SU-DHL-6 (cell line): ENCODE measurements at regions not wholly inside any gene's neighbourhood (a gene's known extent, or its start where the extent isn't known, plus 50 kb on each side); places are given as distances from the start of the nearest gene placed in this dataset.
"Not testable (repeated sequence)": the region's sequence is repeated elsewhere in the genome, so short reads cannot be mapped to it uniquely, and the experiment has no call there.

Source experiments
- H2AFZ ChIP-seq: fragments of 200-600 bp; sonication (generic); 2 replicates; pipeline ENCODE4 v1.6.1; 2014; ENCODE audit warnings: low read depth, mild to moderate bottlenecking, moderate library complexity, mixed read lengths, antibody characterized with exemption, low read length; ENCODE audit not compliant: severe bottlenecking
- H3F3A ChIP-seq: fragments of 200-600 bp; shearing (Covaris generic); 2 replicates; pipeline ENCODE4 v1.6.0; 2016; ENCODE audit warnings: antibody characterized with exemption, mild to moderate bottlenecking; ENCODE audit not compliant: insufficient read depth
- H3K27ac ChIP-seq: fragments of 200-600 bp; sonication (generic); 2 replicates; pipeline ENCODE4 v1.5.1; 2016; ENCODE audit warnings: low read depth, mild to moderate bottlenecking, low read length, moderate library complexity, mixed read lengths
- H3K27me3 ChIP-seq: fragments of 200-600 bp; sonication (generic), shearing (Covaris generic); 2 replicates; pipeline ENCODE4 v1.6.0; 2014; ENCODE audit warnings: mild to moderate bottlenecking, low read length
- H3K36me3 ChIP-seq: fragments of 200-600 bp; sonication (generic); 2 replicates; pipeline ENCODE4 v1.6.1; 2014; ENCODE audit warnings: mild to moderate bottlenecking, low read length, mixed read lengths
- H3K4me2 ChIP-seq: fragments of 300-600, 200-600 bp; shearing (Covaris generic), sonication (generic); 2 replicates; pipeline ENCODE4 v1.6.0; 2014; ENCODE audit warnings: low read length, low read depth, mild to moderate bottlenecking; ENCODE audit not compliant: poor library complexity, severe bottlenecking
- H3K4me3 ChIP-seq: fragments of 200-600 bp; sonication (generic); 2 replicates; pipeline ENCODE4 v1.5.1; 2014; ENCODE audit warnings: antibody characterized with exemption, low read length, mild to moderate bottlenecking, mixed read lengths; ENCODE audit not compliant: insufficient read depth, poor library complexity, severe bottlenecking
- H3K79me2 ChIP-seq: fragments of 200-600 bp; sonication (generic); 2 replicates; pipeline ENCODE4 v1.6.1; 2014; ENCODE audit warnings: mild to moderate bottlenecking, low read length, moderate library complexity; ENCODE audit not compliant: insufficient read depth
- H3K9ac ChIP-seq: fragments of 200-600 bp; sonication (generic); 2 replicates; pipeline ENCODE4 v1.7.0; 2014; ENCODE audit warnings: mild to moderate bottlenecking, low read length
- H3K9me2 ChIP-seq: fragments of 200-600 bp; sonication (generic); replicated peaks from 2 replicates; pipeline ENCODE4 v1.6.1; 2014; ENCODE audit warnings: low read length; ENCODE audit not compliant: insufficient read depth
- H3K9me3 ChIP-seq: fragments of 200-600 bp; sonication (generic); 2 replicates; pipeline ENCODE4 v1.6.1; 2014; ENCODE audit warnings: low read length, mixed read lengths; ENCODE audit not compliant: insufficient read depth
- H4K20me1 ChIP-seq: fragments of 200-600 bp; sonication (generic); 2 replicates; pipeline ENCODE4 v1.6.1; 2014; ENCODE audit warnings: low read depth, mild to moderate bottlenecking, antibody characterized with exemption, low read length, moderate library complexity, mixed read lengths
- CTCF ChIP-seq: fragments of 200-600 bp; sonication (generic); IDR thresholded peaks from one replicate; pipeline ENCODE4 v1.5.1; 2017; ENCODE audit warnings: antibody characterized with exemption, mild to moderate bottlenecking, low read length, moderate library complexity; ENCODE audit not compliant: insufficient read depth, poor library complexity, severe bottlenecking
- EZH2phosphoT487 ChIP-seq: fragments of 200-600 bp; sonication (generic), shearing (Covaris generic); conservative IDR thresholded peaks from 2 replicates; pipeline ENCODE4 v1.6.1; 2018; ENCODE audit warnings: mild to moderate bottlenecking, antibody characterized with exemption, low read length, moderate library complexity, mixed read lengths

- Histone ChIP-seq H3K4me2 (no peak overlapping the region), H3F3A (no peaks in the 10 kb centered on the region), H3K4me3 (no peak overlapping the region), H3K27me3 (no peaks in the 10 kb centered on the region), H3K36me3 (no peaks in the 10 kb centered on the region), H3K9me2 (no peaks in the 10 kb centered on the region), H3K79me2 (no peaks in the 10 kb centered on the region), H4K20me1 (no peaks in the 10 kb centered on the region), H3K9me3 (no peaks in the 10 kb centered on the region), H3K9ac (no peak overlapping the region), H3K27ac (no peak overlapping the region), H2AFZ (no peak overlapping the region)
- TF ChIP-seq EZH2phosphoT487 (no peak), CTCF (no peak)
These were observed 431.6 kb downstream of the IRX1 start for GRCh38 chr5:4027088-4027734.

- no peak overlapping the region for H3K4me2 ChIP-seq
- no peaks in the 10 kb centered on the region for H3K9me3 ChIP-seq
These were observed 432.8 kb downstream of the IRX1 start for GRCh38 chr5:4028384-4028783.

GRCh38 chr5:4033546-4033945 is 437.9 kb downstream of the IRX1 start:
- not testable (repeated sequence) for H3K36me3 ChIP-seq, H3K9me2 ChIP-seq, H3K4me3 ChIP-seq, H3K27ac ChIP-seq, H3K4me2 ChIP-seq, H3K79me2 ChIP-seq, H2AFZ ChIP-seq, H3K9me3 ChIP-seq, H3K9ac ChIP-seq, H3F3A ChIP-seq, H3K27me3 ChIP-seq, H4K20me1 ChIP-seq

More at GRCh38 chr5:4028384-4028783, 432.8 kb downstream of the IRX1 start:
- no peaks in the 10 kb centered on the region for H3K79me2 ChIP-seq
- no peak for TF ChIP-seq CTCF
- TF ChIP-seq EZH2phosphoT487 = no peak
- no peak overlapping the region for H2AFZ ChIP-seq
- H3K9me2 ChIP-seq = no peaks in the 10 kb centered on the region
- H3K27me3 ChIP-seq = no peaks in the 10 kb centered on the region
- H3K4me3 ChIP-seq = no peak overlapping the region
- no peak overlapping the region for H3K9ac ChIP-seq
- no peaks in the 10 kb centered on the region for H4K20me1 ChIP-seq
- no peaks in the 10 kb centered on the region for H3F3A ChIP-seq
- H3K36me3 ChIP-seq = no peaks in the 10 kb centered on the region
- H3K27ac ChIP-seq = no peak overlapping the region

GRCh38 chr5:4036861-4037260 is 441.2 kb downstream of the IRX1 start:
- Histone ChIP-seq H4K20me1 (no peaks in the 10 kb centered on the region), H3K27me3 (no peaks in the 10 kb centered on the region), H3F3A (no peaks in the 10 kb centered on the region), H3K79me2 (no peaks in the 10 kb centered on the region), H2AFZ (no peak overlapping the region), H3K9ac (no peak overlapping the region), H3K4me3 (no peak overlapping the region), H3K36me3 (no peaks in the 10 kb centered on the region), H3K4me2 (no peak overlapping the region), H3K9me3 (no peaks in the 10 kb centered on the region), H3K27ac (no peak overlapping the region), H3K9me2 (no peaks in the 10 kb centered on the region)
- TF ChIP-seq EZH2phosphoT487 = no peak
- TF ChIP-seq CTCF = no peak
